Ishikawa (cell line): ENCODE measurements at regions not wholly inside any gene's neighbourhood (a gene's known extent, or its start where the extent isn't known, plus 50 kb on each side); places are given as distances from the start of the nearest gene placed in this dataset.

Experiments used
- CEBPB ChIP-seq: IDR thresholded peaks from 2 replicates; pipeline ENCODE4 v1.6.1; 2012
- CREB1 ChIP-seq: IDR thresholded peaks from 2 replicates; pipeline ENCODE4 v1.6.1; 2012; ENCODE audit warnings: low read depth
- RAD21 ChIP-seq: IDR thresholded peaks from 2 replicates; pipeline ENCODE4 v1.6.1; 2012; ENCODE audit warnings: low read depth
- TAF1 ChIP-seq: IDR thresholded peaks from 2 replicates; pipeline ENCODE4 v1.6.1; 2012; ENCODE audit warnings: low read depth, mild to moderate bottlenecking
- TCF12 ChIP-seq: IDR thresholded peaks from 2 replicates; pipeline ENCODE4 v1.6.1; 2012; ENCODE audit warnings: low read depth
- TF ChIP-seq, protein P1 (sequence below): IDR thresholded peaks from 2 replicates; pipeline ENCODE4 v1.6.1; 2012
- TF ChIP-seq, protein P2 (sequence below): IDR thresholded peaks from 2 replicates; pipeline ENCODE4 v1.6.1; 2012; ENCODE audit warnings: low read depth, mild to moderate bottlenecking

- TF ChIP-seq CREB1 (no peak), TCF12 (no peak), CEBPB (no peak), RAD21 (no peak), TAF1 (no peak)
- TF ChIP-seq, protein P1, sequence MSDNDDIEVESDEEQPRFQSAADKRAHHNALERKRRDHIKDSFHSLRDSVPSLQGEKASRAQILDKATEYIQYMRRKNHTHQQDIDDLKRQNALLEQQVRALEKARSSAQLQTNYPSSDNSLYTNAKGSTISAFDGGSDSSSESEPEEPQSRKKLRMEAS = no peak
- TF ChIP-seq, protein P2, sequence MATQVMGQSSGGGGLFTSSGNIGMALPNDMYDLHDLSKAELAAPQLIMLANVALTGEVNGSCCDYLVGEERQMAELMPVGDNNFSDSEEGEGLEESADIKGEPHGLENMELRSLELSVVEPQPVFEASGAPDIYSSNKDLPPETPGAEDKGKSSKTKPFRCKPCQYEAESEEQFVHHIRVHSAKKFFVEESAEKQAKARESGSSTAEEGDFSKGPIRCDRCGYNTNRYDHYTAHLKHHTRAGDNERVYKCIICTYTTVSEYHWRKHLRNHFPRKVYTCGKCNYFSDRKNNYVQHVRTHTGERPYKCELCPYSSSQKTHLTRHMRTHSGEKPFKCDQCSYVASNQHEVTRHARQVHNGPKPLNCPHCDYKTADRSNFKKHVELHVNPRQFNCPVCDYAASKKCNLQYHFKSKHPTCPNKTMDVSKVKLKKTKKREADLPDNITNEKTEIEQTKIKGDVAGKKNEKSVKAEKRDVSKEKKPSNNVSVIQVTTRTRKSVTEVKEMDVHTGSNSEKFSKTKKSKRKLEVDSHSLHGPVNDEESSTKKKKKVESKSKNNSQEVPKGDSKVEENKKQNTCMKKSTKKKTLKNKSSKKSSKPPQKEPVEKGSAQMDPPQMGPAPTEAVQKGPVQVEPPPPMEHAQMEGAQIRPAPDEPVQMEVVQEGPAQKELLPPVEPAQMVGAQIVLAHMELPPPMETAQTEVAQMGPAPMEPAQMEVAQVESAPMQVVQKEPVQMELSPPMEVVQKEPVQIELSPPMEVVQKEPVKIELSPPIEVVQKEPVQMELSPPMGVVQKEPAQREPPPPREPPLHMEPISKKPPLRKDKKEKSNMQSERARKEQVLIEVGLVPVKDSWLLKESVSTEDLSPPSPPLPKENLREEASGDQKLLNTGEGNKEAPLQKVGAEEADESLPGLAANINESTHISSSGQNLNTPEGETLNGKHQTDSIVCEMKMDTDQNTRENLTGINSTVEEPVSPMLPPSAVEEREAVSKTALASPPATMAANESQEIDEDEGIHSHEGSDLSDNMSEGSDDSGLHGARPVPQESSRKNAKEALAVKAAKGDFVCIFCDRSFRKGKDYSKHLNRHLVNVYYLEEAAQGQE = no peak
Observed at GRCh38 chr21:18163956-18164355, 80.7 kb upstream of the CHODL start.
